Urinary bladder (tissue), 4 donors: ENCODE measurements at regions not wholly inside any gene's neighbourhood (a gene's known extent, or its start where the extent isn't known, plus 50 kb on each side); places are given as distances from the start of the nearest gene placed in this dataset. TPM values are rescaled to one million over a fixed set of nuclear protein-coding genes. Genes with fewer than 3 reads are reported as not detected.

Source experiments
- DNase-seq: peaks from one replicate; pipeline ENCODE4 v3.0.0-alpha.2; 2015; ENCODE audit errors: extremely low spot score
- H3K27ac ChIP-seq: one replicate; pipeline ENCODE4 v1.5.1; 2013; ENCODE audit warnings: low read depth, mild to moderate bottlenecking, moderate library complexity
- H3K36me3 ChIP-seq: one replicate; pipeline ENCODE4 v1.6.1; 2013; ENCODE audit warnings: mild to moderate bottlenecking, moderate library complexity; ENCODE audit not compliant: insufficient read depth
- H3K4me1 ChIP-seq: one replicate; pipeline ENCODE4 v1.6.1; 2013; ENCODE audit warnings: mild to moderate bottlenecking, moderate library complexity; ENCODE audit not compliant: insufficient read depth
- H3K4me3 ChIP-seq: one replicate; pipeline ENCODE4 v1.5.1; 2013; ENCODE audit warnings: low read depth, low read length
- WGBS: extraction: QIAGEN DNeasy Blood & Tissue Kit; methylation state at CpG from one replicate; pipeline ENCODE4 v1.1.7; 2013; 5-methylcytosine and 5-hydroxymethylcytosine counted together
- small RNA-seq: library from RNA; depleted of rRNA; stranded (forward); fragments of <200 nt; gene quantifications from one replicate; pipeline ENCODE3, GENCODE V24; 2014
- donor health status: healthy with polysubstance abuse.
- donor health status: healthy.

GRCh38 chr2:6791682-6792081 is 74.0 kb downstream of the CMPK2 start:
- Histone ChIP-seq H3K4me1 (no peaks in the 10 kb centered on the region), H3K27ac (no peak overlapping the region), H3K4me3 (no peak overlapping the region), H3K36me3 (no peaks in the 10 kb centered on the region)
- 87% methylated on average over 4 of the region's 4 CpGs for WGBS
- DNase-seq = no peak

GRCh38 chr2:6792883-6793282 is 72.8 kb downstream of the CMPK2 start:
- no peak overlapping the region for H3K4me3 ChIP-seq
- H3K4me1 ChIP-seq = no peaks in the 10 kb centered on the region
- H3K36me3 ChIP-seq = no peaks in the 10 kb centered on the region
- no peak for DNase-seq
- H3K27ac ChIP-seq = no peak overlapping the region
- WGBS = 85% methylated on average over 5 of the region's 5 CpGs

GRCh38 chr2:6793371-6793770 is 72.3 kb downstream of the CMPK2 start:
- Histone ChIP-seq H3K4me3 (no peak overlapping the region), H3K27ac (no peak overlapping the region), H3K36me3 (no peaks in the 10 kb centered on the region), H3K4me1 (no peaks in the 10 kb centered on the region)
- 73% methylated on average over 3 of the region's 3 CpGs for WGBS
- no peak for DNase-seq

GRCh38 chr2:6793913-6794312 is 71.8 kb downstream of the CMPK2 start:
- H3K36me3 ChIP-seq = no peaks in the 10 kb centered on the region
- WGBS = 69% methylated on average over 6 of the region's 6 CpGs
- no peak overlapping the region for H3K4me3 ChIP-seq
- no peaks in the 10 kb centered on the region for H3K4me1 ChIP-seq
- no peak for DNase-seq
- no peak overlapping the region for H3K27ac ChIP-seq

- H3K27ac ChIP-seq = no peak overlapping the region
- H3K36me3 ChIP-seq = no peaks in the 10 kb centered on the region
- H3K4me1 ChIP-seq = no peaks in the 10 kb centered on the region
- WGBS = 88% methylated on average over 8 of the region's 8 CpGs
- H3K4me3 ChIP-seq = no peak overlapping the region
- DNase-seq = no peak
Observed at GRCh38 chr2:6794448-6794847, 71.3 kb downstream of the CMPK2 start.

Small RNA genes lying in the stretch of these regions (small RNA-seq; reads per million reads assigned to genes)
- gene MIR7158 = not detected
